RWPE2 (cell line): ENCODE measurements at regions not wholly inside any gene's neighbourhood (a gene's known extent, or its start where the extent isn't known, plus 50 kb on each side); places are given as distances from the start of the nearest gene placed in this dataset.

Experiments
- ATAC-seq: fragments of 200-7000 bp; cut with Tn5 transposase; 3 replicates; pipeline ENCODE4 v1.9.1; 2021; ENCODE audit warnings: low read depth
- DNase-seq: peaks from one replicate; pipeline ENCODE4 v3.0.0-alpha.2; 2020; ENCODE audit warnings: low spot score
- H3K27ac ChIP-seq: fragments of 450-650 bp; 2 replicates; pipeline ENCODE4 v1.5.1; 2017; ENCODE audit warnings: mild to moderate bottlenecking; ENCODE audit not compliant: poor library complexity, severe bottlenecking
- H3K27me3 ChIP-seq: fragments of 250-450 bp; sonication (Bioruptor Pico); 2 replicates; pipeline ENCODE4 v1.5.1; 2021; ENCODE audit warnings: mild to moderate bottlenecking, moderate library complexity; ENCODE audit not compliant: insufficient read depth, poor library complexity, severe bottlenecking
- H3K36me3 ChIP-seq: fragments of 250-450 bp; sonication (Bioruptor Pico); 2 replicates; pipeline ENCODE4 v1.5.1; 2020; ENCODE audit warnings: low read depth, mild to moderate bottlenecking, moderate library complexity
- H3K4me1 ChIP-seq: fragments of 250-450 bp; sonication (Bioruptor Pico); 2 replicates; pipeline ENCODE4 v1.5.1; 2021; ENCODE audit warnings: mild to moderate bottlenecking, moderate library complexity; ENCODE audit not compliant: insufficient read depth, poor library complexity, severe bottlenecking
- H3K4me3 ChIP-seq: fragments of 250-450 bp; sonication (Bioruptor Pico); 2 replicates; pipeline ENCODE4 v1.5.1; 2021; ENCODE audit warnings: mild to moderate bottlenecking, moderate library complexity; ENCODE audit not compliant: severe bottlenecking
- H3K9me3 ChIP-seq: fragments of 250-450 bp; sonication (Bioruptor Pico); 2 replicates; pipeline ENCODE4 v1.5.1; 2021; ENCODE audit warnings: mild to moderate bottlenecking, moderate library complexity; ENCODE audit not compliant: severe bottlenecking
- CTCF ChIP-seq: fragments of 450-650 bp; IDR thresholded peaks from one replicate; pipeline ENCODE4 v1.5.1; 2017; ENCODE audit warnings: mild to moderate bottlenecking, moderate library complexity; ENCODE audit not compliant: poor library complexity, severe bottlenecking

- Histone ChIP-seq H3K36me3 (no peaks in the 10 kb centered on the region), H3K4me1 (no peaks in the 10 kb centered on the region), H3K27ac (no peak overlapping the region)
Observed at GRCh38 chr2:52526735-52527134, 1240.9 kb upstream of the CHAC2 start.

GRCh38 chr2:52520644-52521043, 1247.0 kb upstream of the CHAC2 start:
- no peak for ATAC-seq
- no peak for DNase-seq
- no peak overlapping the region for H3K4me3 ChIP-seq
- no peaks in the 10 kb centered on the region for H3K9me3 ChIP-seq
- no peaks in the 10 kb centered on the region for H3K4me1 ChIP-seq
- H3K36me3 ChIP-seq: no peaks in the 10 kb centered on the region
- peaks cover 4% of the 10 kb centered on the region for H3K27me3 ChIP-seq
- no peak overlapping the region for H3K27ac ChIP-seq
- no peak for TF ChIP-seq CTCF

More at GRCh38 chr2:52526735-52527134, 1240.9 kb upstream of the CHAC2 start:
- H3K27me3 ChIP-seq: peaks cover 4% of the 10 kb centered on the region
- ATAC-seq: no peak
- H3K4me3 ChIP-seq: no peak overlapping the region
- DNase-seq: no peak
- H3K9me3 ChIP-seq: no peaks in the 10 kb centered on the region
- TF ChIP-seq CTCF: no peak

GRCh38 chr2:52518678-52519077, 1248.9 kb upstream of the CHAC2 start:
- TF ChIP-seq CTCF: no peak
- Histone ChIP-seq H3K4me3 (no peak overlapping the region), H3K36me3 (no peaks in the 10 kb centered on the region), H3K9me3 (no peaks in the 10 kb centered on the region), H3K27me3 (peaks cover 4% of the 10 kb centered on the region), H3K27ac (no peak overlapping the region), H3K4me1 (no peaks in the 10 kb centered on the region)
- ATAC-seq (no peak), DNase-seq (no peak)

GRCh38 chr2:52512760-52513159, 1254.8 kb upstream of the CHAC2 start:
- Histone ChIP-seq H3K4me3 (no peak overlapping the region), H3K27me3 (no peaks in the 10 kb centered on the region), H3K27ac (no peak overlapping the region), H3K36me3 (no peaks in the 10 kb centered on the region), H3K4me1 (no peaks in the 10 kb centered on the region), H3K9me3 (no peaks in the 10 kb centered on the region)
- DNase-seq (no peak), ATAC-seq (no peak)
- TF ChIP-seq CTCF: no peak

- H3K9me3 ChIP-seq: no peaks in the 10 kb centered on the region
- no peaks in the 10 kb centered on the region for H3K36me3 ChIP-seq
- no peak for TF ChIP-seq CTCF
- no peak overlapping the region for H3K27ac ChIP-seq
- no peaks in the 10 kb centered on the region for H3K27me3 ChIP-seq
- no peaks in the 10 kb centered on the region for H3K4me1 ChIP-seq
- H3K4me3 ChIP-seq: no peak overlapping the region
- DNase-seq (no peak), ATAC-seq (no peak; the same call in 2 of the 3 replicates)
Observed at GRCh38 chr2:52510432-52510831, 1257.2 kb upstream of the CHAC2 start.
